ENCODE measurements at regions not wholly inside any gene's neighbourhood (a gene's known extent, or its start where the extent isn't known, plus 50 kb on each side); places are given as distances from the start of the nearest gene placed in this dataset.

DNA sequence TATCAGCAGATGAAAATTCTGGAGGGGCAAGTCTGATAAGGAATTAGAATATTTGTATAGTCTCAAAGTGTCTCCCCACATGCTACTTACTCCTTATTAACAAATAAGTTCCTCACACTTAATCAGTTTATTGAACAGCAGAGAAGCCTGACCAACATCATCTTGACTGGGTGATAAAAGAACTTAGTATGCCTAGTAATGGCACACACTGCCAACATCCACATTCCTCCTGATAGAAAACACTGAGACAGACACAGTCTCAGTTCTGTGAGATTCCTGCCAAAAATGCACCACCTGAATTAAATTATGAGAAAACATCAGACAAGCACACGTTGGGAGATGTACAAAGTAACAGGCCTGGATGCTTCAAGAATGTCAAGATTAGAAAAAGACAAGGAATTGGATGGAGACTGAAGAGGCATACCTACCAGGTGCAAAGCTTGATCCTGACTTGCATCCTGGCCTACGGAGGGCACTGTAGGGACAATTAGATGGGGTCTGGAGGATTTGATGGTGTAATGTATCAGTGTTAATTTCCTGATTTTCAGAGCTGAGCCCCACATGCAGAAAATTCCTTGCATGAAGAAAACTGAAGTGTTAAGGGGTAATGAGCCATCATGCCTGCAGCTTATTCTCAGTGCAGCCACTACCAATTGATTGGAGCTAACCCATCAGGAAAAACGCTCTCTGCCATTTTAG, 200.4 kb upstream of the SH3BP4 start:
- no peaks in the 10 kb centered on the region for H3K27me3 Mint-ChIP-seq (ENCODE audit: low read depth)
- H3K4me3 Mint-ChIP-seq = no peak overlapping the region
- no peak overlapping the region for H3K27ac Mint-ChIP-seq (ENCODE audit: unreplicated experiment)
- no peak for DNase-seq (ENCODE audit: low read depth, low spot score)
- TF ChIP-seq CTCF (conservative IDR thresholded peaks at IDR 0.05) = no peak
- peaks cover 7% of the 10 kb centered on the region for H3K9me3 Mint-ChIP-seq
- H3K4me1 Mint-ChIP-seq = peaks cover 3% of the 10 kb centered on the region
- H3K36me3 Mint-ChIP-seq (ENCODE audit: low read depth) = peaks cover 12% of the 10 kb centered on the region

- Mint-ChIP-seq H3K27me3 (ENCODE audit: low read depth) (no peaks in the 10 kb centered on the region), H3K4me1 (peaks cover 9% of the 10 kb centered on the region), H3K9me3 (peaks cover 11% of the 10 kb centered on the region), H3K4me3 (no peak overlapping the region), H3K36me3 (ENCODE audit: low read depth) (peaks cover 10% of the 10 kb centered on the region), H3K27ac (ENCODE audit: unreplicated experiment) (no peak overlapping the region)
- TF ChIP-seq CTCF (conservative IDR thresholded peaks at IDR 0.05) = no peak
- DNase-seq (ENCODE audit: low read depth, low spot score) = no peak
Measured at GRCh38 chr2:234747833-234748559, 203.8 kb upstream of the SH3BP4 start.

DNA sequence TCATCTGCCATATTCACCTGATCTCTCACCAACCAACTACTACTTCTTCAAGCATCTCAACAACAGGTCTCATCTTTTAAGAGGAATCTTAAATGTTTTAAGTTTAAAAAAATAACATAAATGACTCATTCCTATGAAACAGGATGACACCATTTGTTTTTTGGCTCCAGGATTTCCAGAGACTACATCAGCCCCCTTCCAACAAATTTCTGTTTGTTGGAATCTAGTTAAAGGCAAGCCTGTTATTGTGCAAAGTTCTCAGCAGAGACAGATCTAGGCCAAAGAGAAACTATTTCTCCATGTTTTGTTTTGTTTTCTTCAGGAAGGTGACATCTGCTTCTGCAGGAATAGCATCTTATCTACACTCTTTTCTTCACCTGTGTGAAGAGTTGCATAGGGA, 204.8 kb upstream of the SH3BP4 start:
- TF ChIP-seq CTCF (conservative IDR thresholded peaks at IDR 0.05) = no peak

GRCh38 chr2:234745347-234745746, 206.5 kb upstream of the SH3BP4 start:
- Mint-ChIP-seq H3K36me3 (ENCODE audit: low read depth) (peaks cover 9% of the 10 kb centered on the region), H3K4me1 (peaks cover 6% of the 10 kb centered on the region), H3K27me3 (ENCODE audit: low read depth) (no peaks in the 10 kb centered on the region), H3K4me3 (no peak overlapping the region), H3K27ac (ENCODE audit: unreplicated experiment) (no peak overlapping the region), H3K9me3 (peaks cover 18% of the 10 kb centered on the region)
- peak; percentile 37 for TF ChIP-seq CTCF (conservative IDR thresholded peaks at IDR 0.05)
- DNase-seq (ENCODE audit: low read depth, low spot score) = no peak

More for the DNA sequence above, 204.8 kb upstream of the SH3BP4 start:
- Mint-ChIP-seq H3K36me3 (ENCODE audit: low read depth) (peaks cover 10% of the 10 kb centered on the region), H3K27me3 (ENCODE audit: low read depth) (no peaks in the 10 kb centered on the region), H3K4me1 (peaks cover 9% of the 10 kb centered on the region), H3K27ac (ENCODE audit: unreplicated experiment) (no peak overlapping the region), H3K4me3 (no peak overlapping the region), H3K9me3 (peaks cover 14% of the 10 kb centered on the region)
- DNase-seq (ENCODE audit: low read depth, low spot score) = no peak

- Mint-ChIP-seq H3K27ac (ENCODE audit: unreplicated experiment) (no peak overlapping the region), H3K4me3 (no peak overlapping the region), H3K27me3 (ENCODE audit: low read depth) (no peaks in the 10 kb centered on the region), H3K4me1 (peaks cover 6% of the 10 kb centered on the region), H3K36me3 (ENCODE audit: low read depth) (peaks cover 5% of the 10 kb centered on the region), H3K9me3 (peaks cover 14% of the 10 kb centered on the region)
- no peak for TF ChIP-seq CTCF (conservative IDR thresholded peaks at IDR 0.05)
- DNase-seq (ENCODE audit: low read depth, low spot score) = no peak
Measured at GRCh38 chr2:234741976-234742375, 209.8 kb upstream of the SH3BP4 start.

Data from neural crest cell (in vitro differentiated cells).